ENCODE measurements at regions not wholly inside any gene's neighbourhood (a gene's known extent, or its start where the extent isn't known, plus 50 kb on each side); places are given as distances from the start of the nearest gene placed in this dataset.

DNA sequence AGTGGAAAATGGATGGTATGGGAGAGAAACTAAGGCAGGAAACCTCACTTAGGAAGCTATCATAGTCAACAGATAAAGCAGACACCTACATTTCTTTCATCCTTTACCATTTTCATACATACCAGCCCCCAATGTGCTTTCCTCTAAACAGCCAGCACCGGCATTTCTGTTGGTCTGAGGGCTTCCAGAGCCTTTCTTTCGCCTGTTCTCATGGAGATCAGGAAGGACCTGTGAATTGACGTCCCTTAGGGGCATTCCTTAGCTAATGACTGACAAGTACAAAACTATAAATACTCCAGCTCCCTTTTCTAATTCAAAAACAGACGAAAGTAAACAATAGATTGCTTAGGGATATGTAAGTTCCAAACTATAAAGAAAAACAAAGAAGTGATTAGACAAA lies 215.5 kb upstream of the CNKSR2 start:
- Histone ChIP-seq H3K4me3 (no peak overlapping the region), H3K36me3 (no peaks in the 10 kb centered on the region), H3K27me3 (no peaks in the 10 kb centered on the region), H3K9me3 (no peaks in the 10 kb centered on the region), H3K4me1 (no peaks in the 10 kb centered on the region), H3K27ac (no peak overlapping the region)
- TF ChIP-seq, protein P1, sequence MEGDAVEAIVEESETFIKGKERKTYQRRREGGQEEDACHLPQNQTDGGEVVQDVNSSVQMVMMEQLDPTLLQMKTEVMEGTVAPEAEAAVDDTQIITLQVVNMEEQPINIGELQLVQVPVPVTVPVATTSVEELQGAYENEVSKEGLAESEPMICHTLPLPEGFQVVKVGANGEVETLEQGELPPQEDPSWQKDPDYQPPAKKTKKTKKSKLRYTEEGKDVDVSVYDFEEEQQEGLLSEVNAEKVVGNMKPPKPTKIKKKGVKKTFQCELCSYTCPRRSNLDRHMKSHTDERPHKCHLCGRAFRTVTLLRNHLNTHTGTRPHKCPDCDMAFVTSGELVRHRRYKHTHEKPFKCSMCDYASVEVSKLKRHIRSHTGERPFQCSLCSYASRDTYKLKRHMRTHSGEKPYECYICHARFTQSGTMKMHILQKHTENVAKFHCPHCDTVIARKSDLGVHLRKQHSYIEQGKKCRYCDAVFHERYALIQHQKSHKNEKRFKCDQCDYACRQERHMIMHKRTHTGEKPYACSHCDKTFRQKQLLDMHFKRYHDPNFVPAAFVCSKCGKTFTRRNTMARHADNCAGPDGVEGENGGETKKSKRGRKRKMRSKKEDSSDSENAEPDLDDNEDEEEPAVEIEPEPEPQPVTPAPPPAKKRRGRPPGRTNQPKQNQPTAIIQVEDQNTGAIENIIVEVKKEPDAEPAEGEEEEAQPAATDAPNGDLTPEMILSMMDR (IDR thresholded peaks at IDR 0.05), result no peak
- intact Hi-C loops (cut with DNase I), result no loop called here
- ATAC-seq (no peak), DNase-seq (no peak)

DNA sequence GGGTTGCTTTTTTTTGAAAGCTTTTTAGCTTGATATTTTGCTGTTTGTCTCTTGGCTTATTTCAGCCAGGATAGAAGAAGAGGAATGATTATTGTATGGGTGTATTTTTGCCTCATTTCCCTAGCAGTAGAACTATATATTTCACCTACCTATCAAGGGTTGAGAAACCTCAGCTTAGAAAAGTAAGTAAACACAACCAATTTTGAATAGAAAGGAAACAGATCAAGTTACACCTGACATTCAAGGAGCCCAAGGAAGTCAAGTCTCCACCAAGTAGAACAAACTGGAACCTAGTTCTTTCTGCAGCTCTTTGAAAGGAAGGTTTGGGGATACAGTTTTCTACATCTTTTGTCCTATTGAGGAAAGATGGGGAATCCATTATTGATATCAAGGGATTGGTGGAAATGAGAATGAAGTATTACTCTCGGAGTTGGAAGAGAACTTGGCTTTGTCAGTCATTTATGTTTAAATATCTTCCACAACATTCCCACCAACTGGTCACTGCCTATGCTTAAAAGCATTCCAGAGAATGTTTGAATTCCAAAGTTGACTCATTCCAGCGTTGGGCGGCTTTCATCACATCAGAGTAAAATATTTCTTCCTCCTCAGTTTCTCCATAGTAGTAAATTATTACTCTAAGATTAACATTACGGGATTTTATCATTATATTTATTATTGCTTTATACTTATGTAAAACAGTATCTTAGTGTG lies 207.8 kb upstream of the CNKSR2 start:
- H3K4me1 ChIP-seq, result no peaks in the 10 kb centered on the region
- no peaks in the 10 kb centered on the region for H3K36me3 ChIP-seq
- H3K27ac ChIP-seq, result no peak overlapping the region
- DNase-seq (no peak), ATAC-seq (peak; percentile 66)
- no peak overlapping the region for H3K4me3 ChIP-seq
- H3K27me3 ChIP-seq, result no peaks in the 10 kb centered on the region
- intact Hi-C loops (cut with DNase I), result no loop called here
- TF ChIP-seq, protein P1 (IDR thresholded peaks at IDR 0.05), result no peak
- no peaks in the 10 kb centered on the region for H3K9me3 ChIP-seq

DNA sequence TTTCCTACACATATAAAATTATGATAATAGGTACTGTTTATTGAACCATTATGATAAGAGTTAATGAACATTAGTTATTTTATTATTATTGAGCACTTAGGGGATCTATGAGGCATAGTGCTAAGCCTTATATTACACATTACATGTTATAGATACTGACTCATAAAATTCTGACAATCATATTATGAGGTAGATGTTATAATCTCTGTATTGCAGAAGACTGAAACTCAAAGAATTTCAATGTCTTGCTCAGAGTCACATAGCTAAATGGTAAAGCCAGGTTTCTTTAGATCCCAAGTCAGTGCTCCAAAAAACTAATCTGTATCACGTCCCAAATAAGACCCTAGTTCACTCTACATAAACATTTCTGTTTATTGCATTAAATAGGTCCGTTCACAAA lies 207.2 kb upstream of the CNKSR2 start:
- no peaks in the 10 kb centered on the region for H3K9me3 ChIP-seq
- no peaks in the 10 kb centered on the region for H3K36me3 ChIP-seq
- DNase-seq (no peak), ATAC-seq (no peak)
- intact Hi-C loops (cut with DNase I), result no loop called here
- no peak overlapping the region for H3K27ac ChIP-seq
- TF ChIP-seq, protein P1 (IDR thresholded peaks at IDR 0.05), result no peak
- H3K27me3 ChIP-seq, result no peaks in the 10 kb centered on the region
- no peak overlapping the region for H3K4me3 ChIP-seq
- no peaks in the 10 kb centered on the region for H3K4me1 ChIP-seq

DNA sequence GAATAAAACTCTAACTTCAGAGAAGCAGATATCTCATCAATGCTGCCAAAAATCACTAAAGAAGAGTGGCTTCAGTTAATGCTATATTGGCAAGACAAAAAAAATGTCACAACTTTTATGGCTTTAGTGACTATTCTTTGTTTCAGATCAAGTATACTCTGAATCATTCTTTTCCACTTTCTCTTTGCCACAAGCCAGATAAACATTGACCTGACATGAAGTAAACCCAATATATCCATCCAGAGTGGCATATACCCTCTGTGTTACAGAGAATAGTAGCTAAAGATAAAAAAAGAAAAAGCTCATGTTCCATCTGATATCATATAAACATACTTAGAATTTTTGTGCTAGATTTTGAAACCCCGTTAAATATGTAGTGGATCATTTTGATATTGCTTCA lies 206.7 kb upstream of the CNKSR2 start:
- Histone ChIP-seq H3K36me3 (no peaks in the 10 kb centered on the region), H3K4me1 (no peaks in the 10 kb centered on the region), H3K27me3 (no peaks in the 10 kb centered on the region), H3K27ac (no peak overlapping the region), H3K9me3 (no peaks in the 10 kb centered on the region), H3K4me3 (no peak overlapping the region)
- ATAC-seq, result no peak
- no peak for DNase-seq
- TF ChIP-seq, protein P1 (IDR thresholded peaks at IDR 0.05), result no peak
- intact Hi-C loops (cut with DNase I), result no loop called here

DNA sequence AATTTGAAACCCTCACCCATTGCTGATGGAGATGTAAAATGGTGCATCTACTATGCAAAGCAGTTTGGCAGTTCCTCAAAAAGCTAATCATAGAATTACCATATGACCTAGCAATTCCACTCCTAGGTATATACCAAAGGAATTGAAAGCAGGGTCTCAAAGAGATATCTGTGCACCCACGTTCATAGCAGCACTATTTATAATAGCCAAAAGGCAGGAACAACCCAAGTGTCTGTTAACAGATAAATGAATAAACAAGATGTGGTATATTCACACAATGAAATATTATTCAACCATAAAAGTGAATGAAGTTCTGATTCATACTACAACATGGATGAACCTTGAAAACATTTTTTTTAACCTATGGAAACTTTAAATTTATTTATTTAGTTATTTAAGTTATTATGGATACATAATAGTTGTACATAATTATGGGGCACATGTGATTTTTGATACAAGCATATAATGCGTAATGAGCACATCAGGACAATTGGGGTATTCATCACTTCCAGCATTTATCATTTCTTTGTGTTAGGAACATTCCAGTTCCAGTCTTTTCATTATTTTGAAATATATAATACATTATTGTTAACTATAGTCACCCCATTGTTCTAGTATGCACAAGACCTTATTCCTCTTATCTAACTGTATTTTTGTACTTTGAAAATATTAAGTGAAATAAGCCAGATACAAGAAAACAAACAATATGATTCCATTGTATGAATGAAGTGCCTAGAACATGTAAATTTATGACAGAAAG lies 205.6 kb upstream of the CNKSR2 start:
- ATAC-seq (no peak), DNase-seq (no peak)
- no peaks in the 10 kb centered on the region for H3K27me3 ChIP-seq
- intact Hi-C loops (cut with DNase I), result no loop called here
- H3K27ac ChIP-seq, result no peak overlapping the region
- H3K4me1 ChIP-seq, result no peaks in the 10 kb centered on the region
- H3K4me3 ChIP-seq, result no peak overlapping the region
- no peaks in the 10 kb centered on the region for H3K9me3 ChIP-seq
- TF ChIP-seq, protein P1 (IDR thresholded peaks at IDR 0.05), result no peak
- no peaks in the 10 kb centered on the region for H3K36me3 ChIP-seq

Measured in left lung (tissue), 4 donors.